Mesenchymal stem cell (in vitro differentiated cells and primary cell): ENCODE measurements at regions not wholly inside any gene's neighbourhood (a gene's known extent, or its start where the extent isn't known, plus 50 kb on each side); places are given as distances from the start of the nearest gene placed in this dataset.
"Not testable (repeated sequence)": the region's sequence is repeated elsewhere in the genome, so short reads cannot be mapped to it uniquely, and the experiment has no call there.

ENCODE experiments used
- DNase-seq: peaks from one replicate; pipeline ENCODE4 v3.0.0-alpha.2; 2013
- H2AFZ ChIP-seq: one replicate; pipeline ENCODE4 v1.6.1; 2013; ENCODE audit warnings: low read depth, mild to moderate bottlenecking, control low read depth, inconsistent platforms, low read length, moderate library complexity
- H2AK5ac ChIP-seq: 2 replicates; pipeline ENCODE4 v1.6.1; 2013; ENCODE audit warnings: low read length, moderate library complexity, mild to moderate bottlenecking, inconsistent platforms; ENCODE audit not compliant: severe bottlenecking
- H2BK120ac ChIP-seq: one replicate; pipeline ENCODE4 v1.6.1; 2013; ENCODE audit warnings: low read depth, mild to moderate bottlenecking, inconsistent platforms, low read length, moderate library complexity
- H2BK12ac ChIP-seq, 2 experiments: one replicate each; pipeline ENCODE4 v1.6.1; 2013; ENCODE audit warnings: inconsistent platforms in 2 of 2, low read length in 2 of 2, mild to moderate bottlenecking in 2 of 2, moderate library complexity in 2 of 2, control low read depth in 1 of 2
- H2BK15ac ChIP-seq: one replicate; pipeline ENCODE4 v1.6.1; 2013; ENCODE audit warnings: mild to moderate bottlenecking, low read depth, inconsistent platforms; ENCODE audit not compliant: poor library complexity, severe bottlenecking
- H2BK5ac ChIP-seq: 2 replicates; pipeline ENCODE4 v1.6.1; 2013; ENCODE audit warnings: low read depth, mild to moderate bottlenecking, low read length, control low read depth, inconsistent platforms; ENCODE audit not compliant: poor library complexity, severe bottlenecking
- H3K14ac ChIP-seq, 2 experiments: one replicate each; pipeline ENCODE4 v1.6.1; 2013; ENCODE audit warnings: inconsistent platforms in 2 of 2, low read length in 2 of 2, control low read depth in 1 of 2, mild to moderate bottlenecking in 1 of 2, moderate library complexity in 1 of 2
- H3K18ac ChIP-seq, 2 experiments: one replicate each; pipeline ENCODE4 v1.6.1; 2013; ENCODE audit warnings: inconsistent platforms in 2 of 2, low read length in 2 of 2, control low read depth in 1 of 2, low read depth in 1 of 2, mild to moderate bottlenecking in 1 of 2
- H3K23ac ChIP-seq, 2 experiments: one replicate each; pipeline ENCODE4 v1.6.1; 2013; ENCODE audit warnings: inconsistent platforms in 2 of 2, low read length in 2 of 2, mild to moderate bottlenecking in 2 of 2, moderate library complexity in 2 of 2, control low read depth in 1 of 2
- H3K27ac ChIP-seq: 2 replicates; pipeline ENCODE4 v1.5.1; 2013; ENCODE audit warnings: mild to moderate bottlenecking, moderate library complexity, low read length, control low read depth, inconsistent platforms; ENCODE audit not compliant: poor library complexity, severe bottlenecking
- H3K27me3 ChIP-seq, 2 experiments: 2 replicates each; pipeline versions ENCODE4 v1.6.1 to v1.7.0; 2013; ENCODE audit warnings: low read length in 2 of 2, mild to moderate bottlenecking in 2 of 2, moderate library complexity in 2 of 2, control low read depth in 1 of 2, inconsistent platforms in 1 of 2; ENCODE audit not compliant: control insufficient read depth in 1 of 2, insufficient read depth in 1 of 2
- H3K36me3 ChIP-seq, 2 experiments: 2 replicates each; pipeline versions ENCODE4 v1.6.1 to v1.7.0; 2013; ENCODE audit warnings: low read length in 2 of 2, control low read depth in 1 of 2, inconsistent platforms in 1 of 2, low read depth in 1 of 2, mild to moderate bottlenecking in 1 of 2; ENCODE audit not compliant: insufficient read depth in 2 of 2, control insufficient read depth in 1 of 2
- H3K4ac ChIP-seq, 2 experiments: one replicate each; pipeline ENCODE4 v1.6.1; 2013; ENCODE audit warnings: inconsistent platforms in 2 of 2, low read length in 2 of 2, mild to moderate bottlenecking in 2 of 2, moderate library complexity in 2 of 2, control low read depth in 1 of 2, low read depth in 1 of 2
- H3K4me1 ChIP-seq: 2 replicates; pipeline ENCODE4 v1.6.1; 2013; ENCODE audit warnings: low read depth, low read length, control low read depth; ENCODE audit not compliant: control insufficient read depth, insufficient read depth
- H3K4me2 ChIP-seq: 2 replicates; pipeline ENCODE4 v1.6.1; 2013; ENCODE audit warnings: low read length, mild to moderate bottlenecking, inconsistent platforms; ENCODE audit not compliant: poor library complexity, severe bottlenecking
- H3K4me3 ChIP-seq, 2 experiments: 2 replicates each; pipeline versions ENCODE4 v1.5.1 to v1.7.0; 2013; ENCODE audit warnings: low read length in 2 of 2, mild to moderate bottlenecking in 2 of 2, control low read depth in 1 of 2, low read depth in 1 of 2; ENCODE audit not compliant: insufficient read depth in 1 of 2
- H3K79me1 ChIP-seq: replicated peaks from 2 replicates; pipeline ENCODE4 v1.6.1; 2013; ENCODE audit warnings: mild to moderate bottlenecking, control low read depth, low read length, inconsistent platforms; ENCODE audit not compliant: poor library complexity, severe bottlenecking
- H3K9ac ChIP-seq: 2 replicates; pipeline ENCODE4 v1.7.0; 2013; ENCODE audit warnings: mild to moderate bottlenecking, low read length, moderate library complexity
- H3K9me3 ChIP-seq: 2 replicates; pipeline ENCODE4 v1.7.0; 2013; ENCODE audit warnings: mild to moderate bottlenecking, low read length; ENCODE audit not compliant: control insufficient read depth
- H4K8ac ChIP-seq: one replicate; pipeline ENCODE4 v1.6.1; 2013; ENCODE audit warnings: inconsistent platforms, mild to moderate bottlenecking, low read length, moderate library complexity
- H4K91ac ChIP-seq: one replicate; pipeline ENCODE4 v1.6.1; 2013; ENCODE audit warnings: mild to moderate bottlenecking, low read length, inconsistent platforms
- WGBS: methylation state at CpG from one replicate; pipeline ENCODE4 v1.1.7; 2013; ENCODE audit warnings: mixed read lengths; 5-methylcytosine and 5-hydroxymethylcytosine counted together

- H2AFZ ChIP-seq, H4K91ac ChIP-seq: not testable (repeated sequence)
These were observed 385.2 kb upstream of the DEFB115 start for GRCh38 chr20:30872252-30872651.

GRCh38 chr20:30875868-30876267 lies 381.6 kb upstream of the DEFB115 start:
- H3K4me1 ChIP-seq, H3K23ac ChIP-seq, H2BK5ac ChIP-seq, H3K4ac ChIP-seq, H3K79me1 ChIP-seq, H2BK120ac ChIP-seq, H3K14ac ChIP-seq, H3K18ac ChIP-seq, DNase-seq, H2AFZ ChIP-seq, H3K4me2 ChIP-seq, H3K27me3 ChIP-seq, H3K9ac ChIP-seq, H3K36me3 ChIP-seq, H3K27ac ChIP-seq, H4K8ac ChIP-seq, H2AK5ac ChIP-seq, H3K9me3 ChIP-seq, H3K4me3 ChIP-seq, H2BK12ac ChIP-seq, H4K91ac ChIP-seq, H2BK15ac ChIP-seq: not testable (repeated sequence)

More at GRCh38 chr20:30872252-30872651, 385.2 kb upstream of the DEFB115 start:
- not testable (repeated sequence) for H3K9me3 ChIP-seq, H3K4me2 ChIP-seq, H3K9ac ChIP-seq, H3K23ac ChIP-seq, H3K36me3 ChIP-seq, H2BK12ac ChIP-seq, H2BK15ac ChIP-seq, H3K27me3 ChIP-seq, H3K4ac ChIP-seq, H3K14ac ChIP-seq, H2BK120ac ChIP-seq, H2BK5ac ChIP-seq, H2AK5ac ChIP-seq, H4K8ac ChIP-seq, H3K4me1 ChIP-seq, H3K79me1 ChIP-seq, H3K27ac ChIP-seq, DNase-seq, H3K4me3 ChIP-seq, H3K18ac ChIP-seq
- 66% methylated on average over 7 of the region's 7 CpGs for WGBS

- H3K4me2 ChIP-seq, H4K8ac ChIP-seq, H2BK120ac ChIP-seq, H3K4me3 ChIP-seq, H3K27ac ChIP-seq, H2BK5ac ChIP-seq, H2BK12ac ChIP-seq, H4K91ac ChIP-seq, H3K14ac ChIP-seq, H3K9ac ChIP-seq, H2AFZ ChIP-seq, H3K18ac ChIP-seq, H2AK5ac ChIP-seq, DNase-seq, H3K4ac ChIP-seq, H3K9me3 ChIP-seq, H2BK15ac ChIP-seq, H3K4me1 ChIP-seq, H3K23ac ChIP-seq, H3K36me3 ChIP-seq, H3K79me1 ChIP-seq: not testable (repeated sequence)
- 36% methylated on average over 20 of the region's 20 CpGs for WGBS
- peaks cover 15 to 24% of the 10 kb centered on the region in 2 experiments for H3K27me3 ChIP-seq
These were observed 366.1 kb upstream of the DEFB115 start for GRCh38 chr20:30891400-30891799.

DNA sequence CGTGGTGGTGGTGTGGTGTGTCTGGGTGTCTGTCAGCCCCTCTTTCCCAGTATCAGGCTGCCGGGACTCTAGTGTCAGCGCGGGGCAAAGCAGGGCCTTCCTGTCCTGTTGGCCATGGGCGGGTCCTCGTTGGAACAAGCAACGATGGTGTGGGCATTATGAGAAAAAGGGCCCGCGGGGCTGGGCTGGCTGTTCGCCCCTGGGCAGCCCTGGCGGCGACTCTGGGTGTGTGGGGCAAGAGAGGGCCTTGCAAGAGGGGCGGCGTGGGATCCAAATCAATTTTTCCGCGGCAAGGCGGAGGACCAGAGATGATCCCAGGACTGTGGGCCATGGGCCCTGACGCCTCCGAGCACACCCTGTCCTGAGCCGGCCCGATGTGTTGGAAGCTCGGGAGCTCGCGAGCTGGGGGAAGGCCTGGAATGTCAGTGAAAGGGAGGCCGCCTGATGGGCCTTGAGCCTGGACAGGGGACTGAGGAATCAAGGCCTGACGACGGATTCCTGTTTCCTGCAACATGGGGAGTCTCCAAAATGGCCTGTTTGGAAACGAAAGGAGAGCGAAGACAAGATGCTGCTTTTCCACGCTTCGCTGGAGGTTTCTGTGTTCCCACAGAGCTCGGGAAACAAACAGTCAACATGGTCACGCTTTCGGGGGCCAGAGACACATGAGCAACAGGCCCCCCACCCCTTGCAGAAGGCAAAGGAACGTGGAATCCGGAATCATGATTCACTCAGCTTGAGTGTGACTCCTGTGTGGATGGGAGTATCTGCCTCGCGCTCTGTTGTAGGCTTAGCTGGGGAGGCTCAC lies 364.7 kb upstream of the DEFB115 start:
- Histone ChIP-seq H3K27ac (no peak overlapping the region), H2BK12ac (no peak overlapping the region), H3K14ac (no peak overlapping the region), H2AK5ac (no peak overlapping the region), H3K4ac (no peak overlapping the region), H3K9ac (no peak overlapping the region), H3K4me1 (no peaks in the 10 kb centered on the region), H2BK15ac (no peak overlapping the region), H3K79me1 (no peaks in the 10 kb centered on the region), H3K23ac (no peak overlapping the region), H2BK5ac (no peak overlapping the region), H3K9me3 (no peaks in the 10 kb centered on the region), H3K36me3 (no peaks in the 10 kb centered on the region), H4K8ac (no peak overlapping the region), H2BK120ac (no peak overlapping the region), H3K4me3 (no peak overlapping the region), H3K4me2 (no peak overlapping the region), H3K27me3 (peaks cover 18 to 24% of the 10 kb centered on the region in 2 experiments), H4K91ac (no peak overlapping the region), H2AFZ (no peak overlapping the region), H3K18ac (no peak overlapping the region)
- DNase-seq: no peak
- 59% methylated on average over 38 of the region's 38 CpGs for WGBS
